Peyer's patch (tissue), 4 donors: ENCODE measurements at regions not wholly inside any gene's neighbourhood (a gene's known extent, or its start where the extent isn't known, plus 50 kb on each side); places are given as distances from the start of the nearest gene placed in this dataset.

Experiments
- DNase-seq, 3 donors: peaks; one replicate each; pipeline ENCODE4 v3.0.0-alpha.2; 2017 to 2019
- H3K27ac ChIP-seq, 4 donors: fragments of 200-600 bp; sonication (generic); one replicate each; pipeline ENCODE4 v1.5.1; 2016 to 2019
- H3K27me3 ChIP-seq, 2 donors: fragments of 200-600 bp; sonication (generic); one replicate each; pipeline ENCODE4 v1.5.1; 2019
- H3K36me3 ChIP-seq, 3 donors: fragments of 200-600 bp; sonication (generic); one replicate each; pipeline ENCODE4 v1.5.1; 2016 to 2019
- H3K4me1 ChIP-seq, 4 donors: fragments of 200-600 bp; sonication (generic); one replicate each; pipeline ENCODE4 v1.5.1; 2016 to 2019
- H3K4me3 ChIP-seq, 4 donors: fragments of 200-600 bp; sonication (generic); 1 replicate in 3 of 4; 2 replicates in 1 of 4; pipeline ENCODE4 v1.5.1; 2016 to 2019; ENCODE audit warnings: mild to moderate bottlenecking in 1 of 4
- H3K9me3 ChIP-seq, 4 donors: fragments of 200-600 bp; sonication (generic); one replicate each; pipeline ENCODE4 v1.5.1; 2016 to 2019; ENCODE audit warnings: mild to moderate bottlenecking in 1 of 4
- CTCF ChIP-seq, 6 experiments: fragments of 450-650 bp in 4 of 6; fragments of 200-600 bp in 2 of 6; sonication (generic) in 1 of 6; IDR thresholded peaks; one replicate each; pipeline ENCODE4 v1.5.1; 2017 to 2019; ENCODE audit warnings: antibody characterized with exemption in 6 of 6, mild to moderate bottlenecking in 3 of 6, moderate library complexity in 1 of 6
- POLR2A ChIP-seq, 2 donors: fragments of 450-650 bp; IDR thresholded peaks; one replicate each; pipeline ENCODE4 v1.5.1; 2017; ENCODE audit warnings: antibody characterized with exemption in 2 of 2, mild to moderate bottlenecking in 2 of 2, moderate library complexity in 2 of 2

- Histone ChIP-seq H3K4me3 (no peak overlapping the region), H3K27ac (no peak overlapping the region), H3K4me1 (no peaks in the 10 kb centered on the region), H3K36me3 (no peaks in the 10 kb centered on the region), H3K9me3 (no peaks in the 10 kb centered on the region), H3K27me3 (no peaks in the 10 kb centered on the region)
- no peak for DNase-seq
- no peak for TF ChIP-seq CTCF (IDR thresholded peaks at IDR 0.05)
Observed at GRCh38 chr1:173302890-173303829, 96.0 kb upstream of the TNFSF4 start.

DNA sequence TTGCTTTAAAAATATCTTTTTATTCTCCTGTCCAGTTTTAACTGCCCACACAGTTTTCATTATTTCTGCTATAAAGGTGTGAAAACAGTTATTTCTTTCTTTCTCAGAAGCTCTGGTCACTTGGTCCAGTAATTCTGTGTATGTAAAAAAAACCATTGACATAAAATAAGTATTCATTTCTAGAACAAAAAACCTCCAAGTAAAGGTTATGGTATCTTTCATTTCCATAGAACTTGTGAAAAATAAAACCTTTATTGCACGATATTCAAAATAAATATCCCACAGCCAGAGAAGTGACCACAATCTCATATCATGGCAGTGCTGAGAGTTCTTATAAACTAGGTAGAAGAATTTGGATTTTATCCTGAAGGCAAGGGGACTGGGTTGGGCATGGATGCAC lies 96.9 kb upstream of the TNFSF4 start:
- Histone ChIP-seq H3K36me3 (no peaks in the 10 kb centered on the region), H3K4me3 (no peak overlapping the region), H3K9me3 (no peaks in the 10 kb centered on the region), H3K27me3 (no peaks in the 10 kb centered on the region), H3K4me1 (no peaks in the 10 kb centered on the region), H3K27ac (no peak overlapping the region)
- DNase-seq = no peak
- TF ChIP-seq POLR2A (IDR thresholded peaks at IDR 0.05) (no peak), CTCF (IDR thresholded peaks at IDR 0.05) (no peak)

- TF ChIP-seq CTCF (IDR thresholded peaks at IDR 0.05) (no peak), POLR2A (IDR thresholded peaks at IDR 0.05) (no peak)
- H3K27me3 ChIP-seq = no peaks in the 10 kb centered on the region
- no peaks in the 10 kb centered on the region for H3K36me3 ChIP-seq
- H3K9me3 ChIP-seq = no peaks in the 10 kb centered on the region
- no peak overlapping the region for H3K27ac ChIP-seq
- DNase-seq = no peak
- no peaks in the 10 kb centered on the region for H3K4me1 ChIP-seq
- H3K4me3 ChIP-seq = no peak overlapping the region
Observed at GRCh38 chr1:173304529-173305227, 97.5 kb upstream of the TNFSF4 start.

GRCh38 chr1:173307845-173308244 lies 100.7 kb upstream of the TNFSF4 start:
- no peak overlapping the region for H3K4me3 ChIP-seq
- no peak overlapping the region for H3K27ac ChIP-seq
- no peak for DNase-seq
- no peaks in the 10 kb centered on the region for H3K27me3 ChIP-seq
- TF ChIP-seq CTCF (IDR thresholded peaks at IDR 0.05) (no peak), POLR2A (IDR thresholded peaks at IDR 0.05) (no peak)
- no peaks in the 10 kb centered on the region for H3K4me1 ChIP-seq
- no peaks in the 10 kb centered on the region for H3K9me3 ChIP-seq
- H3K36me3 ChIP-seq = no peaks in the 10 kb centered on the region

- TF ChIP-seq POLR2A (IDR thresholded peaks at IDR 0.05) (no peak), CTCF (IDR thresholded peaks at IDR 0.05) (no peak)
- H3K36me3 ChIP-seq = no peaks in the 10 kb centered on the region
- no peak overlapping the region for H3K27ac ChIP-seq
- H3K27me3 ChIP-seq = no peaks in the 10 kb centered on the region
- H3K4me3 ChIP-seq = no peak overlapping the region
- no peaks in the 10 kb centered on the region for H3K4me1 ChIP-seq
- no peaks in the 10 kb centered on the region for H3K9me3 ChIP-seq
- DNase-seq = no peak
Observed at GRCh38 chr1:173314656-173315055, 107.5 kb upstream of the TNFSF4 start.
